C4-2B (cell line): ENCODE measurements at regions not wholly inside any gene's neighbourhood (a gene's known extent, or its start where the extent isn't known, plus 50 kb on each side); places are given as distances from the start of the nearest gene placed in this dataset.

Source experiments
- CTCF ChIP-seq: fragments of 450-650 bp; conservative IDR thresholded peaks from 2 replicates; pipeline ENCODE4 v1.5.1; 2017; ENCODE audit warnings: mild to moderate bottlenecking
- ZFX ChIP-seq: fragments of 450-650 bp; IDR thresholded peaks from 2 replicates; pipeline ENCODE4 v1.6.1; 2017

GRCh38 chr5:125898851-125899405 is 524.3 kb upstream of the GRAMD2B start:
- TF ChIP-seq CTCF (no peak), ZFX (no peak)
